ENCODE measurements at regions not wholly inside any gene's neighbourhood (a gene's known extent, or its start where the extent isn't known, plus 50 kb on each side); places are given as distances from the start of the nearest gene placed in this dataset.

DNA sequence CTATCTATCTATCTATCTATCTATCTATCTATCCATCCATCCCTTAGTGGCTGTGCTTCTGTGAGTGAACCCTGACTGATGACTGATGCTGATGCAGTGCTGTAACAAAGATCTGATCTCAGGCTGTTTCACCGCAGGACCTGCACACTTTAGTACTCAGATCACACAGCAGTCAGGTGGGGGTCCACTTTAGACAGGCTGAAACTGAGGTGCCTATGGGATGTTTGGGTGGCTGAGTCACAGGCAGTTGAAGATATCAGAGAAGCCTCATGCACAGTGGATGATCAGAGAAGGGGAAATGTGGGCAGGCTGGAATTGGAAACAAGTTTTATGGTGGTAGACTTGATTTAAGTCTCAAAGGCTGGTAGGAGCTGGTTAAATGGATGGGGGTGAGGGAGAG is 156.4 kb downstream of the INSIG2 start:
- Histone ChIP-seq H2AK5ac (ENCODE audit: low read length, severe bottlenecking) (no peak overlapping the region), H4K91ac (ENCODE audit: low read length) (no peak overlapping the region), H2BK120ac (ENCODE audit: low read depth, low read length) (no peak overlapping the region), H3K4me2 (ENCODE audit: low read length, poor library complexity, severe bottlenecking) (no peak overlapping the region), H3K27me3 (ENCODE audit: control insufficient read depth in 1 of 2, insufficient read depth in 1 of 2, low read length in 2 of 2) (no peaks in the 10 kb centered on the region), H4K8ac (ENCODE audit: low read length) (no peak overlapping the region), H3K9me3 (ENCODE audit: control insufficient read depth, low read length) (no peaks in the 10 kb centered on the region), H3K9ac (ENCODE audit: low read length) (no peak overlapping the region), H3K79me1 (replicated peaks; ENCODE audit: low read length, poor library complexity, severe bottlenecking) (no peaks in the 10 kb centered on the region), H2BK5ac (ENCODE audit: low read depth, low read length, poor library complexity, severe bottlenecking) (no peak overlapping the region), H3K14ac (ENCODE audit: low read length in 2 of 2) (no peak overlapping the region), H3K4ac (ENCODE audit: low read depth in 1 of 2, low read length in 2 of 2) (no peak overlapping the region), H3K27ac (ENCODE audit: low read length, poor library complexity, severe bottlenecking) (no peak overlapping the region), H3K18ac (ENCODE audit: low read depth in 1 of 2, low read length in 2 of 2) (no peak overlapping the region), H3K4me1 (ENCODE audit: control insufficient read depth, insufficient read depth, low read depth, low read length) (peaks cover 2% of the 10 kb centered on the region), H2AFZ (ENCODE audit: low read depth, low read length) (no peak overlapping the region), H2BK15ac (ENCODE audit: low read depth, poor library complexity, severe bottlenecking) (no peak overlapping the region), H2BK12ac (ENCODE audit: low read length in 2 of 2) (no peak overlapping the region), H3K4me3 (ENCODE audit: insufficient read depth in 1 of 2, low read depth in 1 of 2, low read length in 2 of 2) (no peak overlapping the region), H3K23ac (ENCODE audit: low read length in 2 of 2) (no peak overlapping the region), H3K36me3 (ENCODE audit: control insufficient read depth in 1 of 2, insufficient read depth in 2 of 2, low read depth in 1 of 2, low read length in 2 of 2) (no peaks in the 10 kb centered on the region)
- no peak for DNase-seq
- 92% methylated on average over 1 of the region's 1 CpG for WGBS

DNA sequence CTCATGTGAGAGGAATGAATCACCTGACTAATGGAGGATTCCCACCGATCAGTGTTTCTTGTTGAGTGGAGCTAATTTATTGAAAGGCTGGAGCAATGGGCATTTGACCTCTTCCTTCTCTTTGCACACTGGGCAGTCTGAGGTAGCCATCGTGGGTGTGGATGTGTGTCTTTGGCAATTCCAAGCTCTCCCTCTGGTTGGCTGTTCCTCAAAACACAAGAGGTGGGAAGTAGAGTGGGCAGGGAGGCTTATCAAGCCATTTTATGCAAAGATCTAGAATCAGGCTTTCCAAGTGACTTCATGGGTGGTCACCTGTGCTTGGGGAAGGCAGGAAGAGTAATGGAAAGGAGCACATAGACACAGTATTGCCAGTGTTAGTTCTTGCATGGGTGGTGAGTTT is 154.8 kb downstream of the INSIG2 start:
- Histone ChIP-seq H3K36me3 (ENCODE audit: control insufficient read depth in 1 of 2, insufficient read depth in 2 of 2, low read depth in 1 of 2, low read length in 2 of 2) (no peaks in the 10 kb centered on the region), H2BK5ac (ENCODE audit: low read depth, low read length, poor library complexity, severe bottlenecking) (no peak overlapping the region), H2BK12ac (ENCODE audit: low read length in 2 of 2) (no peak overlapping the region), H3K4me1 (ENCODE audit: control insufficient read depth, insufficient read depth, low read depth, low read length) (no peaks in the 10 kb centered on the region), H3K79me1 (replicated peaks; ENCODE audit: low read length, poor library complexity, severe bottlenecking) (no peaks in the 10 kb centered on the region), H3K4ac (ENCODE audit: low read depth in 1 of 2, low read length in 2 of 2) (no peak overlapping the region), H3K4me2 (ENCODE audit: low read length, poor library complexity, severe bottlenecking) (no peak overlapping the region), H3K23ac (ENCODE audit: low read length in 2 of 2) (no peak overlapping the region), H2BK15ac (ENCODE audit: low read depth, poor library complexity, severe bottlenecking) (no peak overlapping the region), H2AK5ac (ENCODE audit: low read length, severe bottlenecking) (no peak overlapping the region), H3K27ac (ENCODE audit: low read length, poor library complexity, severe bottlenecking) (no peak overlapping the region), H3K9me3 (ENCODE audit: control insufficient read depth, low read length) (no peaks in the 10 kb centered on the region), H4K8ac (ENCODE audit: low read length) (no peak overlapping the region), H3K9ac (ENCODE audit: low read length) (no peak overlapping the region), H3K18ac (ENCODE audit: low read depth in 1 of 2, low read length in 2 of 2) (no peak overlapping the region), H2BK120ac (ENCODE audit: low read depth, low read length) (no peak overlapping the region), H3K4me3 (ENCODE audit: insufficient read depth in 1 of 2, low read depth in 1 of 2, low read length in 2 of 2) (no peak overlapping the region), H3K27me3 (ENCODE audit: control insufficient read depth in 1 of 2, insufficient read depth in 1 of 2, low read length in 2 of 2) (no peaks in the 10 kb centered on the region), H4K91ac (ENCODE audit: low read length) (no peak overlapping the region), H3K14ac (ENCODE audit: low read length in 2 of 2) (no peak overlapping the region), H2AFZ (ENCODE audit: low read depth, low read length) (no peak overlapping the region)
- WGBS = 32% methylated on average over 2 of the region's 2 CpGs
- DNase-seq = no peak

- Histone ChIP-seq H3K18ac (ENCODE audit: low read depth in 1 of 2, low read length in 2 of 2) (no peak overlapping the region), H3K27me3 (ENCODE audit: control insufficient read depth in 1 of 2, insufficient read depth in 1 of 2, low read length in 2 of 2) (peaks cover 0 to 6% of the 10 kb centered on the region in 2 experiments), H3K14ac (ENCODE audit: low read length in 2 of 2) (no peak overlapping the region), H4K91ac (ENCODE audit: low read length) (no peak overlapping the region), H2AK5ac (ENCODE audit: low read length, severe bottlenecking) (no peak overlapping the region), H3K4me3 (ENCODE audit: insufficient read depth in 1 of 2, low read depth in 1 of 2, low read length in 2 of 2) (no peak overlapping the region), H3K4ac (ENCODE audit: low read depth in 1 of 2, low read length in 2 of 2) (no peak overlapping the region), H2AFZ (ENCODE audit: low read depth, low read length) (no peak overlapping the region), H2BK120ac (ENCODE audit: low read depth, low read length) (no peak overlapping the region), H4K8ac (ENCODE audit: low read length) (no peak overlapping the region), H3K9me3 (ENCODE audit: control insufficient read depth, low read length) (no peaks in the 10 kb centered on the region), H3K9ac (ENCODE audit: low read length) (no peak overlapping the region), H3K36me3 (ENCODE audit: control insufficient read depth in 1 of 2, insufficient read depth in 2 of 2, low read depth in 1 of 2, low read length in 2 of 2) (no peaks in the 10 kb centered on the region), H3K79me1 (replicated peaks; ENCODE audit: low read length, poor library complexity, severe bottlenecking) (no peaks in the 10 kb centered on the region), H3K27ac (ENCODE audit: low read length, poor library complexity, severe bottlenecking) (no peak overlapping the region), H2BK5ac (ENCODE audit: low read depth, low read length, poor library complexity, severe bottlenecking) (no peak overlapping the region), H3K23ac (ENCODE audit: low read length in 2 of 2) (no peak overlapping the region), H2BK12ac (ENCODE audit: low read length in 2 of 2) (no peak overlapping the region), H2BK15ac (ENCODE audit: low read depth, poor library complexity, severe bottlenecking) (no peak overlapping the region), H3K4me2 (ENCODE audit: low read length, poor library complexity, severe bottlenecking) (no peak overlapping the region), H3K4me1 (ENCODE audit: control insufficient read depth, insufficient read depth, low read depth, low read length) (no peaks in the 10 kb centered on the region)
- DNase-seq = no peak
- 70% methylated on average over 1 of the region's 2 CpGs for WGBS
Observed at GRCh38 chr2:118242216-118242615, 153.9 kb downstream of the INSIG2 start.

DNA sequence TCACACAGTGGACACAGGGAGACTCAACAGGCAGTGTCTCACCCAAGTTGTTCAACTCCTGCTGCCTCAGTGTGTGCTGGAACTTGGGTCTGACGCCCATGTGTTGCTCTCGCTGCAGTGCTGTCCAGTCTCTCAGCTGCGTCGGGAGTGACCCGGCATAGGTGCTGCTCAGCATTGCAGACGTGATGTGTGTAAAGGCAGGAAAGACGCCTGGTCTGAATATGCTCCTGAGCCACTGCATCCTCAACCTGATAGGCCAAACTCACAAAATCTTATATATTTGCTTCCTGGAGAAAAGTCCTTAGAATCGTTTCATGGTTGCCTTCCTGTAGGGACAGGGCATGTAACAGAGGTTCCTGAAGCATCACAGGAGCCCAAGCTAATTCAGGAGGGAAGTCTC is 152.9 kb downstream of the INSIG2 start:
- no peak for DNase-seq
- H4K8ac ChIP-seq (ENCODE audit: low read length) = no peak overlapping the region
- 74% methylated on average over 8 of the region's 8 CpGs for WGBS
- H3K36me3 ChIP-seq (ENCODE audit: control insufficient read depth in 1 of 2, insufficient read depth in 2 of 2, low read depth in 1 of 2, low read length in 2 of 2) = no peaks in the 10 kb centered on the region
- H3K4me1 ChIP-seq (ENCODE audit: control insufficient read depth, insufficient read depth, low read depth, low read length) = no peaks in the 10 kb centered on the region
- H3K4me2 ChIP-seq (ENCODE audit: low read length, poor library complexity, severe bottlenecking) = no peak overlapping the region
- no peak overlapping the region for H2BK15ac ChIP-seq (ENCODE audit: low read depth, poor library complexity, severe bottlenecking)
- peaks cover 0 to 16% of the 10 kb centered on the region in 2 experiments for H3K27me3 ChIP-seq (ENCODE audit: control insufficient read depth in 1 of 2, insufficient read depth in 1 of 2, low read length in 2 of 2)
- no peaks in the 10 kb centered on the region for H3K79me1 ChIP-seq (replicated peaks; ENCODE audit: low read length, poor library complexity, severe bottlenecking)
- no peak overlapping the region for H3K23ac ChIP-seq (ENCODE audit: low read length in 2 of 2)
- no peak overlapping the region for H3K14ac ChIP-seq (ENCODE audit: low read length in 2 of 2)
- no peak overlapping the region for H3K18ac ChIP-seq (ENCODE audit: low read depth in 1 of 2, low read length in 2 of 2)
- H2BK12ac ChIP-seq (ENCODE audit: low read length in 2 of 2) = no peak overlapping the region
- H3K9ac ChIP-seq (ENCODE audit: low read length) = no peak overlapping the region
- H2AK5ac ChIP-seq (ENCODE audit: low read length, severe bottlenecking) = no peak overlapping the region
- H2BK120ac ChIP-seq (ENCODE audit: low read depth, low read length) = no peak overlapping the region
- H3K4me3 ChIP-seq (ENCODE audit: insufficient read depth in 1 of 2, low read depth in 1 of 2, low read length in 2 of 2) = no peak overlapping the region
- no peak overlapping the region for H4K91ac ChIP-seq (ENCODE audit: low read length)
- no peak overlapping the region for H3K27ac ChIP-seq (ENCODE audit: low read length, poor library complexity, severe bottlenecking)
- no peak overlapping the region for H2AFZ ChIP-seq (ENCODE audit: low read depth, low read length)
- no peak overlapping the region for H2BK5ac ChIP-seq (ENCODE audit: low read depth, low read length, poor library complexity, severe bottlenecking)
- no peaks in the 10 kb centered on the region for H3K9me3 ChIP-seq (ENCODE audit: control insufficient read depth, low read length)
- H3K4ac ChIP-seq (ENCODE audit: low read depth in 1 of 2, low read length in 2 of 2) = no peak overlapping the region
